Spleen (tissue), 11 donors: ENCODE measurements at regions not wholly inside any gene's neighbourhood (a gene's known extent, or its start where the extent isn't known, plus 50 kb on each side); places are given as distances from the start of the nearest gene placed in this dataset.

Experiments used
- DNase-seq: peaks from one replicate; pipeline ENCODE4 v3.0.0-alpha.2; 2020
- H3K27ac ChIP-seq, 8 donors: fragments of 200-600 bp; sonication (generic) in 7 of 8; 1 replicate in 4 of 8; 2 replicates in 4 of 8; pipeline versions ENCODE4 v1.5.0 to v1.8.0; 2016 to 2021; ENCODE audit warnings: inconsistent platforms in 4 of 8, mild to moderate bottlenecking in 4 of 8, moderate library complexity in 1 of 8
- H3K27me3 ChIP-seq, 7 donors: fragments of 200-600 bp; sonication (generic) in 6 of 7; replicated peaks in 1 of 7; 1 replicate in 4 of 7; 2 replicates in 3 of 7; pipeline versions ENCODE4 v1.5.0 to v1.8.0; 2016 to 2021; ENCODE audit warnings: inconsistent platforms in 3 of 7, mild to moderate bottlenecking in 1 of 7
- H3K36me3 ChIP-seq, 6 donors: fragments of 200-600 bp; sonication (generic) in 5 of 6; 1 replicate in 4 of 6; 2 replicates in 2 of 6; pipeline versions ENCODE4 v1.5.0 to v1.8.0; 2016 to 2021; ENCODE audit warnings: inconsistent platforms in 2 of 6
- H3K4me1 ChIP-seq, 6 donors: fragments of 200-600 bp; sonication (generic) in 5 of 6; 1 replicate in 3 of 6; 2 replicates in 3 of 6; pipeline versions ENCODE4 v1.5.0 to v1.8.0; 2016 to 2021; ENCODE audit warnings: inconsistent platforms in 3 of 6
- H3K4me3 ChIP-seq, 8 donors: fragments of 200-600 bp; sonication (generic) in 7 of 8; 1 replicate in 4 of 8; 2 replicates in 4 of 8; pipeline versions ENCODE4 v1.5.0 to v1.8.0; 2016 to 2021; ENCODE audit warnings: inconsistent platforms in 4 of 8, mild to moderate bottlenecking in 4 of 8, moderate library complexity in 2 of 8
- H3K9me3 ChIP-seq, 8 donors: fragments of 200-600 bp; sonication (generic) in 7 of 8; 1 replicate in 4 of 8; 2 replicates in 4 of 8; pipeline versions ENCODE4 v1.5.0 to v1.8.0; 2016 to 2021; ENCODE audit warnings: inconsistent platforms in 4 of 8
- POLR2A ChIP-seq, 3 donors: fragments of 450-650 bp; IDR thresholded peaks; one replicate each; pipeline ENCODE4 v1.5.1; 2017; ENCODE audit warnings: antibody characterized with exemption in 3 of 3, mild to moderate bottlenecking in 1 of 3
- POLR2AphosphoS5 ChIP-seq, 3 donors: sonication (generic); formaldehyde crosslinking; IDR thresholded peaks; one replicate each; pipeline ENCODE4 v1.5.1; 2017; ENCODE audit warnings: antibody characterized with exemption in 3 of 3
- WGBS, 5 donors: extraction: QIAGEN DNeasy Blood & Tissue Kit in 3 of 5; methylation state at CpG; one replicate each; pipeline versions ENCODE4 v1.1.5 to v1.1.7; 2013 to 2018; 5-methylcytosine and 5-hydroxymethylcytosine counted together
- intact Hi-C: fragments of 100-400 bp; cut with DNase I; formaldehyde crosslinking; loops from one replicate; pipeline ENCODE4 v1.15.0; 2023; ENCODE audit warnings: low total_unique reads
- TF ChIP-seq, protein P1 (sequence below), 11 experiments: fragments of 200-600 bp in 7 of 11; fragments of 450-650 bp in 4 of 11; sonication (generic) in 4 of 11; IDR thresholded peaks in 8 of 11; conservative IDR thresholded peaks in 3 of 11; 1 replicate in 7 of 11; 2 replicates in 4 of 11; pipeline versions ENCODE4 v1.4.0 to v1.8.0; 2016 to 2021; ENCODE audit warnings: antibody characterized with exemption in 11 of 11, inconsistent platforms in 4 of 11, mild to moderate bottlenecking in 1 of 11
- donor health status: healthy with polysubstance abuse.
- donor health status: DM: no; HTN: no; CAD: no; lungs with moderate emphysema.
- donor health status: DM: no; HTN: no; CAD: no.
- donor health status: Bipolar disorder and iron deficiency.
- donor health status: healthy.
- donor health status: DM: no; HTN: no; CAD: no.
- donor health status: DM: yes; HTN: yes; CAD: no.

DNA sequence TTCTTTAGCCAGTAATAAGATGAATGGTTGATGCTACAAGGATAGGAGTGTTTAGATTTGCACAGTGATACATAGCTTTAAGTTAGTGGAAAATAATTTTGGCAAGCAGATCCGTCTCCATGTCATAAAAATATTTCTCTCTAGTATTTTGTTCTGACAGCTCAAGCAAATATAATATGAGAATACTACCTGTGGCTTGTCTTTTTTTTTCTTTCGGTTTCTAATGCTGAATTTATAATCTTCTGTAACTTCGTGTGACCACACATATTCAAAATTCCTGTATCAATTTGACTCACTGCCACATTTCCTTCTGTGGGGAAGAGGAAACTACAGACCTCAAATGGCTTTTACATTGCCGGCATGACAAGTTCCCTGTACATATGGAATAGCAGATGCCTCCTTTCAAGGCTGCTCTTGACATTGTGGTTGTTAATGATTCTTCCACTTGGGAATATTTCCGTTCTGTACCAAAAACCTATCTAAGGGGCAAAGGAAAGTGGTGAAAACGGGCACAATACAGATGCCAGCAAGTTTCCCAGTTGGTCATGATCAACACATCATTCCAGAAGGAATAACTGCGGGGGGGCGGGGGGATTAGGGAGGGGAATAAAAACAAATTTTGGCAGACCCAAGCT is 103.6 kb upstream of the CCDC91 start:
- WGBS, 5 donors: 43 to 55% (median 44%) methylated on average over 8 of the region's 8 CpGs
- Histone ChIP-seq H3K27me3 (no peaks in the 10 kb centered on the region), H3K9me3 (no peaks in the 10 kb centered on the region), H3K4me1 (peaks cover 0 to 14% (median 8%) of the 10 kb centered on the region in 6 donors), H3K36me3 (no peaks in the 10 kb centered on the region), H3K27ac (no peak overlapping the region), H3K4me3 (no peak overlapping the region)
- no peak for DNase-seq
- TF ChIP-seq POLR2A (IDR thresholded peaks at IDR 0.05) (no peak), POLR2AphosphoS5 (IDR thresholded peaks at IDR 0.05) (no peak)
- TF ChIP-seq, protein P1, sequence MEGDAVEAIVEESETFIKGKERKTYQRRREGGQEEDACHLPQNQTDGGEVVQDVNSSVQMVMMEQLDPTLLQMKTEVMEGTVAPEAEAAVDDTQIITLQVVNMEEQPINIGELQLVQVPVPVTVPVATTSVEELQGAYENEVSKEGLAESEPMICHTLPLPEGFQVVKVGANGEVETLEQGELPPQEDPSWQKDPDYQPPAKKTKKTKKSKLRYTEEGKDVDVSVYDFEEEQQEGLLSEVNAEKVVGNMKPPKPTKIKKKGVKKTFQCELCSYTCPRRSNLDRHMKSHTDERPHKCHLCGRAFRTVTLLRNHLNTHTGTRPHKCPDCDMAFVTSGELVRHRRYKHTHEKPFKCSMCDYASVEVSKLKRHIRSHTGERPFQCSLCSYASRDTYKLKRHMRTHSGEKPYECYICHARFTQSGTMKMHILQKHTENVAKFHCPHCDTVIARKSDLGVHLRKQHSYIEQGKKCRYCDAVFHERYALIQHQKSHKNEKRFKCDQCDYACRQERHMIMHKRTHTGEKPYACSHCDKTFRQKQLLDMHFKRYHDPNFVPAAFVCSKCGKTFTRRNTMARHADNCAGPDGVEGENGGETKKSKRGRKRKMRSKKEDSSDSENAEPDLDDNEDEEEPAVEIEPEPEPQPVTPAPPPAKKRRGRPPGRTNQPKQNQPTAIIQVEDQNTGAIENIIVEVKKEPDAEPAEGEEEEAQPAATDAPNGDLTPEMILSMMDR (IDR thresholded peaks at IDR 0.05 in 8 of 11, conservative IDR thresholded peaks at IDR 0.05 in 3 of 11): no peak
- intact Hi-C loops: no loop called here

DNA sequence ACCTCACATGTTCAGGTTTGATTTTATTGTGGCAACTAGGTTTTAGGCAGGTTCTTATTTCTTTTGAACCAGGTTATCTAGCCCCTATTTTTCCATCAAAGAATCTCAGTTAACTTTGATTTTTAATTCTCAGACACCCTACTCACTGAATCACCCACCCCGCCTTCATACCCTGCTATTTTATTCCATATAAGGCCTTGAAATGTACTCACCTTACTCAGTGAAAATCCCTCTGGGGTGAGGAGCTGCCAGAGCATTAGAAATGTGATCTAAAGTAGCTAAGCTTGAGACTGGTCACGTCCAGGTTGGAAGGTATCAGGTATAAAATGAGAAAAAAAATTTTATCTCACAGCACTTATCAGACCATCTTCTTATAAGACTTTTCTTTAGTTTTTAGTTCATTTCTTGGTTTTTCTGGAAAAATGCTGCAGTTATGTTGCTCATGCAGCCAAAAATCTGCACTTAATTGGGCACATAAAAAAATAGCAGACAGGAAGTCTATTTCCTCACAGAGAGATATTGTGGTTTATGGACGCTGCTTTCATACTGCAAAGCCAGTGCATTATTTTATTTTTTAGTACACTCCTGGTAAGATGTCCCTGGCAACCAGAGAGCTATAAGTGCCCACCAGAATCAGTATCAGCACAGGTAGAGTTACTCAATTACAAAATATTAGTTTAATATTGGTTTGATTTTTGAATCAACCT is 101.5 kb upstream of the CCDC91 start:
- H3K4me1 ChIP-seq: peaks cover 0 to 14% (median 8%) of the 10 kb centered on the region in 6 donors
- intact Hi-C loops: no loop called here
- H3K9me3 ChIP-seq: no peaks in the 10 kb centered on the region
- H3K27ac ChIP-seq: no peak overlapping the region
- no peaks in the 10 kb centered on the region for H3K36me3 ChIP-seq
- TF ChIP-seq POLR2AphosphoS5 (IDR thresholded peaks at IDR 0.05) (no peak), POLR2A (IDR thresholded peaks at IDR 0.05) (no peak)
- TF ChIP-seq, protein P1 (IDR thresholded peaks at IDR 0.05 in 8 of 11, conservative IDR thresholded peaks at IDR 0.05 in 3 of 11): no peak
- no peak for DNase-seq
- WGBS, 5 donors: 42 to 51% (median 43%) methylated on average over 3 of the region's 3 CpGs
- H3K4me3 ChIP-seq: no peak overlapping the region
- no peaks in the 10 kb centered on the region for H3K27me3 ChIP-seq

DNA sequence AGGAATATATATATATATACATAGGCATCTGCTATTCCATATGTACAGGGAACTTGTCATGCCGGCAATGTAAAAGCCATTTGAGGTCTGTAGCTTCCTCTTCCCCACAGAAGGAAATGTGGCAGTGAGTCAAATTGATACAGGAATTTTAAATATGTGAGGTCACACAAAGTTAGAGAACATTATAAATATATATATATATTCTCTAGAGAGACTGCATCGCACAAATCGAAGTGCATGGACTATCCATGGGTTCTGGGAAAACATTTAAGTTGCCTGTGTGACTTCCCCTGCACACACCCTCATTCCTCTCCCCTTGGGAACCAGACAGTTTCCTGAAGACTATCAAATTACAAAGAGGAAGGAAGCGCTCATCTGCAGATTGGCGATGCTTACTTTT is 100.9 kb upstream of the CCDC91 start:
- 16 to 24% (median 22%) methylated on average over 5 of the region's 5 CpGs for WGBS, 5 donors
- no peaks in the 10 kb centered on the region for H3K9me3 ChIP-seq
- intact Hi-C loops: no loop called here

DNA sequence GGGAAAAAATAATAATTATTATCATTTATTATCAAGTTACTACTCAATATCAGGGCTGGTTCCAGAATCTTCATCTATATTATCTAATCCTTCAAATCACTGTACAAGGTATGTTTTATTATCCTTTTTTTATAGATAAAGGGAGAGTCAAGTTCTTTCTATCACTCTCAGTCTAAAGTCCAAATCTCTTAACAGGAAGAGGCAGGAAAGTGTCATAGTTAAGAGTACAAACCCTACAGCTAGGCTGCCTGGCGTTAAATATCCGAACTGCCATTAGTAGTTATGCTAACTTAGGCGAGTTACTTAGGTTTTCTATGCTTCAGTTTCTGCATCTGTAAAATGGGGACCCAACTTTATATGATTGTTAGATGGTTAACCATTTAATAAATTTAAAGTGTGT is 99.4 kb upstream of the CCDC91 start:
- TF ChIP-seq POLR2AphosphoS5 (IDR thresholded peaks at IDR 0.05) (no peak), POLR2A (IDR thresholded peaks at IDR 0.05) (no peak)
- TF ChIP-seq, protein P1 (IDR thresholded peaks at IDR 0.05 in 8 of 11, conservative IDR thresholded peaks at IDR 0.05 in 3 of 11): no peak
- Histone ChIP-seq H3K9me3 (no peaks in the 10 kb centered on the region), H3K4me1 (peaks cover 0 to 14% (median 8%) of the 10 kb centered on the region in 6 donors), H3K27ac (no peak overlapping the region), H3K4me3 (no peak overlapping the region), H3K36me3 (no peaks in the 10 kb centered on the region), H3K27me3 (no peaks in the 10 kb centered on the region)
- no peak for DNase-seq
- intact Hi-C loops: no loop called here
- 87 to 98% (median 94%) methylated on average over 3 of the region's 3 CpGs for WGBS, 5 donors

More for the DNA sequence above, 100.9 kb upstream of the CCDC91 start:
- Histone ChIP-seq H3K4me1 (peaks cover 0 to 14% (median 8%) of the 10 kb centered on the region in 6 donors), H3K27me3 (no peaks in the 10 kb centered on the region), H3K27ac (no peak overlapping the region), H3K36me3 (no peaks in the 10 kb centered on the region), H3K4me3 (no peak overlapping the region)
- no peak for DNase-seq
- no peak for TF ChIP-seq POLR2A (IDR thresholded peaks at IDR 0.05)
- TF ChIP-seq, protein P1 (IDR thresholded peaks at IDR 0.05 in 8 of 11, conservative IDR thresholded peaks at IDR 0.05 in 3 of 11): no peak
